HT-29 (cell line): ENCODE measurements at regions not wholly inside any gene's neighbourhood (a gene's known extent, or its start where the extent isn't known, plus 50 kb on each side); places are given as distances from the start of the nearest gene placed in this dataset.
"Not testable (repeated sequence)": the region's sequence is repeated elsewhere in the genome, so short reads cannot be mapped to it uniquely, and the experiment has no call there.

Source experiments
- DNase-seq: peaks from one replicate; pipeline ENCODE4 v3.0.0-alpha.2; 2015; ENCODE audit warnings: low spot score

GRCh38 chr6:169913745-169914144, 162.3 kb downstream of the ERMARD start:
- not testable (repeated sequence) for DNase-seq

DNA sequence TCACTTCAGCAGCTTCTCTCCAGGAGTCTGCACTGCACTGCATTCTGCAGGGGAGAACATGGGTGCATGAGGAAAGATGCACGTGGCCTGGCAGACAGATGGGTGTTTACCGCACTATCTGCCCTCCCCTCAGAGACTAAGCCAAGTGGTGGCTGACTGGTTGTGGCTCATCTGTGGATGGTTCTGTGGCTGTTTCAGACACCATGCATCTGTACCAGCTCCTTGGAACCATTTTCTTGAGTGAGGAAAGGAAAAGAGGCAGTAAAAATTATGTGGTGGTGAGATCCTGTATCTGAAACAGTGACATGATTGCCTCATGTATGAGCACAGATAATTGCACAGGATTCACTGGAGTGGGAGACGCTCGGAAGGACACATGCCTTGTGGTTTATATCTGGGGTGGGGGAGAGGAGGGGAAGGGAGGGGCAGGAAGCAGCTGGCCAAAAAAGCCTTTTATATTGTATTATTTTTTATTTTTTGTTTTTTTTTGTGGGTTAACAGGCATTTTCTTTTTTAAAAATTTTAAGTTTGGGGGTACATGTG, 161.7 kb downstream of the ERMARD start:
- no peak for DNase-seq

- no peak for DNase-seq
Measured at GRCh38 chr6:169912266-169913095, 161.1 kb downstream of the ERMARD start.

DNA sequence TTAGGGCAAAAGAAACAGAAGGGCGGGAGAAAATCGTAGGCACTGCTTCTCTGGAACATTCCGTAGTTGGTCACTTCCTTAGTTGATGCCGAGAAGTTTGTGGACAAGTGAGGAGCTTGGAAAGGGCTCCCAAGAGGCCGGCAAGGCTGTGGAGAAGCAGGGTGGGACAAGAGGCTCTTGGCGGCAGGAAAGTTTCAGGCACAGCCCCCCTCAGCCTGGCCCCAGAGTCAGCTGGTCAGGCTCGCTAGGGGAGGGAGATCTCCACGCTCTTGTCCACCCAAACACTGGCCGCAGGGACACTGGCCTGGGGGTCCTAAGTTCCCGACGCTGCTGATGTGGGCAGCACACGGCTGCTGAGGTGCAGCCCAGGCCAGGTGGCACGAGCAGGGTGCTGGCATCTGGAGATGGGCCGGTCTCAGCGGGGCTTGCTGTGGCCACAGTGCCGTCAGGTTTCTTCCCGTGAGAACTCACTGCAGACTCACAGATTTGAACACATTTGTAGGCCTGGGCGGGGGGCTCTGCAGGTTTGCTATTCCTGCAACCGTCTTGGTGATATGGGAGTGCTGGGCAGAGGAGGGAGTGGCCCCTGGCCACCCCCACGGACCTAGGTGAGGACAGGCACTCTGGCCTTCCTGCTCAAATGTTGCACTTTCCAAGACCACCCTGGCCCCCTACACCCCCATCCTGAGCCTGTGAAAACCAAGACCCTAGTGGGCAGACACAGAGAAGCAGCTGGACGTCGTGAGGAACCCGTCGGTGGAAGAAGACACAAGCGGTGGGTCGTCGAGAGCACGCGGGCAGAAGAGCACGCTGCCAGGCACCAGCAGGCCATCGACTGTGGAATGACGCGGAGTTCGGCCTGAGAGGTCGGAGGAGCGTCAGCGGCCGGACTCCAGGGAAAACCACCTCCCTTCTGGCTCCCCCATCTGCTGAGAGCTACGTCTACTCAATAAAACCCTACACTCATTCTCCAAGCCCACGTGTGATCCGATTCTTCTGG, 160.1 kb downstream of the ERMARD start:
- DNase-seq, result no peak

GRCh38 chr6:169909113-169909512, 157.7 kb downstream of the ERMARD start:
- DNase-seq, result no peak

DNA sequence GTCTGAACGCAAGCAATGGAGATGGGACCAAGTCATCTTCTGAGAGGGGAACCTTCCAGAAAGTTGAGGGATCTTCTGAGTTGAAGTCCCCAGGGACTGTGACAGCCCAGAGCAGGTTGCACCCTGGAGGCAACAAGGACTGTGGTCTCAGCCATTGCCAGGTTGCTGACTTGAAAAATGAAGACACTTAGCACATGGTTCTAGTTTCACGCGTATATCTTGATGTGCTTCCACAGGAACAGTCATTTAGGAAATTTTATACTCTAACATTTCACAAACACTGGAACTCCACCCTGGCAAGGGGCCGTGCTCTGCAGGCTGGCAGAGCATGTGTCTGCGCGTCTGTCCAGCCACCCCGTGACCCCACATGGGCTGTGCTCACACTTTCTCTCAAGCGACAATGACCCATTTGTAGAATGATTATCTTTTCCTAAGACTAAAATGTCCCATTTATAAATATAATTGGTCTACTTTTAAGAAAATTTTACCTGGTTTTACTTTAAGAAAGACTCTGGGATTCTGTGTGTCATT, 157.0 kb downstream of the ERMARD start:
- no peak for DNase-seq

DNA sequence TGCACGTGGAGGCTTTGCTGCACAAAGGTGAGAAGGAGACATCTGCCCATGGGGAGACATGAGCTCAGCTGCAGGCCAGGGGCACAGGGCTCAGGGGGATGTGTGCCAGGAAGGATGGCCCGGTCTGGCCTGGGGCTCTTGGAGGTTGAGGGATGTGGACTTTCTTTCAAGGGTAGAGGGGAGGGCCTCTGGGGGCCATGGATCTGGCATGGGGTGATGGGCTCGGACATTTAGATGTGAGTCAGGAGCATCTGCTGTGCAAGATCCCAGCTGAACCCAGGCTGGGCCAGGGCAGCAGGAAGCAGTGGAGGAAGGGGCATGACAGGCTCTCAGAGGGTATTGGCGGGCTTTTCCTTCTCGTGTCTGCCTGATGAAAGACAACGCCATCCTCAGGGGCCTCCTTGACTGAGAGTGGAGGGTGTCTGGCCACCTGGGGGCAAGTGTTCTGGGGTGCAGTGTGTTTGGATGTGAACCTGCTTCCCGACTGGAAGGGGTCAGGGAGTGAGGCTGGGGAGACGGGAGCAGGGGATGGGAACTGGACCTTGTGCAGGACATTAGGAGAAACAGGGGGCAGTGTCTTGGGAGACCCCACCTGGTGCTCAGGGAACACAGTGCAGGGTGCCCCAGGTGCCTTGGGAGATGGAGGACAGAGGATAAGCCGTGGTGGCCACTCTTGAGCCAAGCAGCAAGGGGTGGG, 156.1 kb downstream of the ERMARD start:
- no peak for DNase-seq

DNA sequence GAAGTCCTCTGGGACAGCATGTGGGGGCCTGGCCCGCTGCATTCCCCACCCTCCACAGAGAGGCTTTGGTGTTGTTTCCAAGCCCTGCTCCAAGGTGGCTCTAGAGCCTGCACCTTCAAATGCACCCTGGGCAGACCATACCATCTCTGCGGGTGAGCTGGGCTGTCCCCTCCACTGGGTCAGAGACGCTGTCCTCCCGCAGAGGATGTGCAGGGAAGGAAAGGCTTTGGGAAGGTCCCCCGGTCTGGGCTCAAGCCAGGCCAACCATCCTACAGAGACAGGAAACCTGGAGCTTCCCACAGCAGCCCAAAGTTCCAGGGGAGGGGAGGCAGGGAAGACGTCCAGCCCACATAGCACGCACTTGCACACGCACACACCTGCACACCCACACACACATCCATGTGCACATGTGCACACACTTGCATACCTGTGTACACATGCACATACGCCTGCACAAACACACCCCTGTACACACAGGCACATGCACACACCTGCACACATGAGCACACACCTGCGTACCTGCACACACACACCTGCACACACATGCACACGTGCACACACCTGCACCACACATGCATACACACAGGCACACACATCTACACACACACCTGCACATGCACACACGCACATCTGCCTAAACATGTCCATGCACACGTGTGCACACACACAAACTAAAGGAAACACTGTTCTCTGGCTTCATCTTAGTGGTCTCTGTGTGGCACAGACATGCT, 155.4 kb downstream of the ERMARD start:
- DNase-seq, result no peak

DNA sequence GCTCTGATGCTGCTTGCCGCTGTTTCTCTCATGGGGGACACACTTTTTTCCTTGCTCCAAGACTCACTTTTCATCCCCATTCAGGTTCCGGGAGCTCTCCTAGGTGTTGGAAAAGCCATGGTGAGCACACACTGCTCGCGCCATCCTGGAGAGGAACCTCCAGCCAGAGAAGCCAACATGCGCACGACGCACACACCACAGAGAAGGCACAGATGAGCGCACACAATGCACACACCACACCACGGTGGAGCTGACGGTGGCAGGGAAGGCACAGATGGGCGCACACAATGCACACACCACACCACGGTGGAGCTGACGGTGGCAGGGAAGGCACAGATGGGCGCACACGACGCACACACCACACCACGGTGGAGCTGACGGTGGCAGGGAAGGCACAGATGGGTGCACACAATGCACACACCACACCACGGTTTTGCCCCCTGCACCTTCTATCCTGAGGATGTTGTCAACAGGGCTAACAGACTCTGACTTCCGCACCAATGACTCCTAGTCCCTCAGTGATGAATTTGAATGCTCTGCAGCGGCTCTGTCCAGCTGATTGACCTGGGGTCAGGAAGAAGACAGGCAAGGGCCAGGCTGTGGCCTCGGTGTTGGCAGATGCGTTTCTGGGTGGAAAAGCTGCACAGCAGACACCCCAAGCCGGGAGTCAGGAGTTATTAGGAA, 154.7 kb downstream of the ERMARD start:
- no peak for DNase-seq

GRCh38 chr6:169905041-169905807, 153.8 kb downstream of the ERMARD start:
- no peak for DNase-seq

- DNase-seq, result no peak
Measured at GRCh38 chr6:169904051-169904922, 152.9 kb downstream of the ERMARD start.

DNA sequence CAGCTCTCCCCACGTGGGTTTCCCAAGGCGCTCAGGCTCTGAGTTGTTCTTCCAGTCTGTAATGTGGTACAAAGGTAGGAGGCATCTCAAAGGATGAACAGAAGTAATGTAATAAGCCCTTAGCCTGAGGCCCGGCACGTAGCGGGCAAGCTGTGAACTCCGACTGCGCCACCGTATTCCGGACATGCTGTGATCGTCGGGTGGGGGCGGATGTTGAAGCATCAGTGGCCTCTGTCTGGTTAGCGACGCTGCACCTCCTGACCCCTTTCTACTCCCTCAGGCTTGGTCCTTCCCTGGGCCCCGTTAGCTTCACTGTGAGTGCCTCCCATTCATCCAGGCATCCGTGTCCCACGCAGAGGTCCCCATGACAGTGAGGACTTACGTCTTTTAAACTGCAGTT, 151.7 kb downstream of the ERMARD start:
- DNase-seq, result no peak

- no peak for DNase-seq
Measured at GRCh38 chr6:169902604-169903003, 151.2 kb downstream of the ERMARD start.

DNA sequence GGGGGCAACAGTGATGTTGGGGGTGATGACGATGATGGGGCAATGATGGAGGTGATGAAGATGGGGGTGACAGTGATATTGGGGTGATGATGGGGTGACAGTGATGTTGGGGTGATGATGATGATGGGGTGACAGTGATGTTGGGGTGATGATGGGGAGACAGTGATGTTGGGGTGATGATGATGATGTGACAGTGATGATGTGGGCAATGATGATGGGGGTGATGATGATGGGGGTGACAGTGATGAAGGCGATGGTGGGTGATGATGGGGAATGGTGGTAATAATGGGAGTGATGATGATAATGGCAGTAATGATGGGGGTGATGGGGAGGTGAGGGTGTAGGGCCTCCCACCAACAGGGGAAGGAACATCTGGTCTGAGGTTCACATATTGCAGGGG, 150.6 kb downstream of the ERMARD start:
- no peak for DNase-seq

- DNase-seq, result no peak
Measured at GRCh38 chr6:169899481-169900145, 148.2 kb downstream of the ERMARD start.

DNA sequence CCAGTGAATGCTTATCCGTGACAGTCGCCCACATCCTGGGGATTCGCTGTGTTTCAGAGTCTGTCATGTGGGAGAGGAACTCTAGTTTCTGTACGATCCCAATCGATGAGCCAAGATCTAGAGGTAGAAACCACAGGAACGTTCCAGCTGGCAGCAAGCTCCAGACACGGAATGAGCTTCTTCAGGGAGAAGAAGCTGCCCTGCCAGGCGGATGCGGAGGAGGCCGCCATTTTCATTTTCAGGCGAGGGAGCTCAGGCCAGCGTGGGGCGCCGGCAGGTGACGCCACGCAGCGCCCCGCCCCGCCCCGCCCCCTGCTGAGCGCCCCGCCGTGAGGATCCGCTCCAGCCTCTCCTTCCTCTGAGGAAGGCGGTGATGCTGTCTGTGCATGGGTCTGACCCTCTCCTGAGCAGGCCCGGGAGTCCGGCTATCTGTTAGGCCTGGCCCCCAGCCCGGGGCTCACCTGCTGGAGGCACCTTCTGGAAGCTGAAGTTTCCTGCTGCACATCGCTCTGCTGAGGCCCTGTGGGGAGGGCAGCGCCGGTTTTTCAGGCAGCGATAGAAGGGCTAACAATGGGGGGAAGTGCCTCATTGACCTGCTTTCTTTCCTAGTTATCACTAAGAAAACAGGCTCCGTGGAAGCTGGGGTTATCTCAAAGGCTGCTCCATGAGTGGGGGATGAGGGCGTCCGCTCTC, 147.5 kb downstream of the ERMARD start:
- DNase-seq, result no peak
